GM06990 (cell line): ENCODE measurements at regions not wholly inside any gene's neighbourhood (a gene's known extent, or its start where the extent isn't known, plus 50 kb on each side); places are given as distances from the start of the nearest gene placed in this dataset.

ENCODE experiments used
- DNase-seq: peaks from one replicate; pipeline ENCODE4 v3.0.0-alpha.2; 2011; ENCODE audit not compliant: insufficient read length; ENCODE audit errors: extremely low read depth
- H3K27me3 ChIP-seq: replicated peaks from 2 replicates; pipeline ENCODE4 v1.6.0; 2011; ENCODE audit warnings: low read length; ENCODE audit not compliant: control insufficient read depth, insufficient read depth
- H3K36me3 ChIP-seq: 2 replicates; pipeline ENCODE4 v1.5.1; 2011; ENCODE audit warnings: low read length; ENCODE audit not compliant: control insufficient read depth, insufficient read depth
- H3K4me3 ChIP-seq: replicated peaks from 2 replicates; pipeline ENCODE4 v1.5.1; 2011; ENCODE audit warnings: low read depth, mild to moderate bottlenecking, control low read depth, low read length
- TF ChIP-seq, protein P1 (sequence below): IDR thresholded peaks from 2 replicates; pipeline ENCODE4 v1.5.1; 2011; ENCODE audit warnings: low read length, control low read depth, mild to moderate bottlenecking, inconsistent platforms; ENCODE audit not compliant: insufficient read depth, poor library complexity, severe bottlenecking

GRCh38 chr6:25172819-25173218 is 106.4 kb upstream of the CARMIL1 start:
- Histone ChIP-seq H3K36me3 (no peaks in the 10 kb centered on the region), H3K27me3 (no peaks in the 10 kb centered on the region), H3K4me3 (no peak overlapping the region)
- DNase-seq, result no peak
- TF ChIP-seq, protein P1, sequence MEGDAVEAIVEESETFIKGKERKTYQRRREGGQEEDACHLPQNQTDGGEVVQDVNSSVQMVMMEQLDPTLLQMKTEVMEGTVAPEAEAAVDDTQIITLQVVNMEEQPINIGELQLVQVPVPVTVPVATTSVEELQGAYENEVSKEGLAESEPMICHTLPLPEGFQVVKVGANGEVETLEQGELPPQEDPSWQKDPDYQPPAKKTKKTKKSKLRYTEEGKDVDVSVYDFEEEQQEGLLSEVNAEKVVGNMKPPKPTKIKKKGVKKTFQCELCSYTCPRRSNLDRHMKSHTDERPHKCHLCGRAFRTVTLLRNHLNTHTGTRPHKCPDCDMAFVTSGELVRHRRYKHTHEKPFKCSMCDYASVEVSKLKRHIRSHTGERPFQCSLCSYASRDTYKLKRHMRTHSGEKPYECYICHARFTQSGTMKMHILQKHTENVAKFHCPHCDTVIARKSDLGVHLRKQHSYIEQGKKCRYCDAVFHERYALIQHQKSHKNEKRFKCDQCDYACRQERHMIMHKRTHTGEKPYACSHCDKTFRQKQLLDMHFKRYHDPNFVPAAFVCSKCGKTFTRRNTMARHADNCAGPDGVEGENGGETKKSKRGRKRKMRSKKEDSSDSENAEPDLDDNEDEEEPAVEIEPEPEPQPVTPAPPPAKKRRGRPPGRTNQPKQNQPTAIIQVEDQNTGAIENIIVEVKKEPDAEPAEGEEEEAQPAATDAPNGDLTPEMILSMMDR, result no peak

DNA sequence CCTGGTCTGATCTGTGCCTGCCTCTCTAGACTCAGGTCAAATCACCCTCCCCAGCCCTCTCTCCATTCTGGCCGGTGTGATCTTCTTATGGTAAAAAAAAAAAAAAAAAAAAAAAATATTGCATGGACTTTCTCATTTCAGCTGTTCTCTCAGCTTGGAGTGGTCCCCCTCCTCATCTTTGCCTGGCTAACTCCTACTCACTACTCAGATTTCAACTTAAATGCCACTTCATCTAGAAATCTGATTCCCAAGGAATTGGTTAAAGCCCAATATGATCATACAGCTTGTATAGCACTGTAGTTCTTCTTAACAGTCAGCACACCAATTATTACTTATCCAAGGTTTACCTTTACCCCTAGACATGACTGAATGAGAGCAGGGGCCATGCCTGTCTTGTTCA is 105.9 kb upstream of the CARMIL1 start:
- Histone ChIP-seq H3K36me3 (no peaks in the 10 kb centered on the region), H3K4me3 (no peak overlapping the region), H3K27me3 (no peaks in the 10 kb centered on the region)
- TF ChIP-seq, protein P1, result no peak
- no peak for DNase-seq

GRCh38 chr6:25173951-25174474 is 105.2 kb upstream of the CARMIL1 start:
- DNase-seq, result no peak
- no peaks in the 10 kb centered on the region for H3K27me3 ChIP-seq
- TF ChIP-seq, protein P1, result no peak

GRCh38 chr6:25174678-25175077 is 104.5 kb upstream of the CARMIL1 start:
- Histone ChIP-seq H3K4me3 (no peak overlapping the region), H3K36me3 (no peaks in the 10 kb centered on the region), H3K27me3 (no peaks in the 10 kb centered on the region)
- DNase-seq, result no peak
- TF ChIP-seq, protein P1, result no peak

More at GRCh38 chr6:25173951-25174474, 105.2 kb upstream of the CARMIL1 start:
- H3K4me3 ChIP-seq, result no peak overlapping the region
- no peaks in the 10 kb centered on the region for H3K36me3 ChIP-seq

DNA sequence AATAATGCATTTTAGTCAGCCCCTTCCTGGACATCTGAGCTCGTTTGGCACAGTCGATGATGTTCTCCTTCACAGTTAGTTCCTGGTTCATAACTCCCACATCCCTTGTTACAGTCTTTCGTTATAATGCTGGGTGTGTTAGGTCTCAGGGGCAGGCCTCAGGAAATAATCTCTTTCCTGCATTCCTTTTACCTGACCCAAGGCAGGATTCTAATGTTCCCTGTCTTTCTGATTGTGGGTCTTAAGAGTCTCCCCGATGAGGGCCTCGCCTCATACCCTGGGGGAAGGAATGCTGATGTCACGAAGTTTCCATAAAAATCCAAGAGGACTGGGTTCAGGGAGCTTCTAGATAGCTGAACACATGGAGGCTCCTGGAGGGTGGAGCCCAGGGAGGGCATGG is 104.0 kb upstream of the CARMIL1 start:
- no peak overlapping the region for H3K4me3 ChIP-seq
- no peak for DNase-seq
- TF ChIP-seq, protein P1, result no peak

DNA sequence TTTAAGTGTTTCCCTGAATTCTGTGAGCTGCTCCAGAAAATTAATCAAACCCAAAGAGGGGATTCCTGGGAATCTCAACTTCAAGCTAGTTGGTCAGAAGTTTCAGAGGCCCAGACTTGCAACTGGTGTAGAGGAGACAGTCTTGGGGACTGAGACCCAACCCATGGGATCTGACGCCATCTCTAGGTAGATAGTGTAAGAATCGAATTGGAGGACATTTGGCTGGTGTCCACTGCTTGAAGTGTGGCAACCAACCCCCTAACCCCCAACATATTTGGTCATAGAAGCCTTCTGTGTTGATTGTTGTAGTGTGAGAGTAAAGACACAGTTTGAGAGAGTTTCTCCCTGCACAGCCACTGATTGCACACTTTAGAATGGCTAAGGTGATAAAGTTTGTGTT is 103.5 kb upstream of the CARMIL1 start:
- H3K4me3 ChIP-seq, result no peak overlapping the region
- H3K27me3 ChIP-seq, result no peaks in the 10 kb centered on the region
- no peak for DNase-seq
- H3K36me3 ChIP-seq, result no peaks in the 10 kb centered on the region
- TF ChIP-seq, protein P1, result no peak

More for the DNA sequence above, 104.0 kb upstream of the CARMIL1 start:
- Histone ChIP-seq H3K27me3 (no peaks in the 10 kb centered on the region), H3K36me3 (no peaks in the 10 kb centered on the region)
